ENCODE measurements at regions not wholly inside any gene's neighbourhood (a gene's known extent, or its start where the extent isn't known, plus 50 kb on each side); places are given as distances from the start of the nearest gene placed in this dataset.

DNA sequence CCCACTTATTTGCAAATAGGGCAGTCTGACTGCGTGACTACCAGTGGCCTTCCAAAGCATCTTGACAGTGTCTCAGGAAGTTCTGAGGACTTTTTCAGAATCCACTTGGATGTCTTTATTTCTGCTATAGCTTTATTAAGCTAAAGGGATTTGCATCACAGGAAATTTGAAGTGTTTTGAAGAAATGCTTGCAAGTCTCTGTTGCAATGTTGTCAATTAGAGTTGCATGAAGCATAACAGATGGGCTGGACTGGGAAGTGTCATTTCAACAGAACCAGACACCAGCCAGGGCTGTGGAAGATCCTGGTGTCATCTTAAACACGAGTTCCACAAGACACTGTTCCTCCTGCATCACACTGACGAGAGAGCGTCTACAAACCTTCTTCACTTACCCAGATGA lies 224.5 kb downstream of the EN1 start:
- no peak for DNase-seq (ENCODE audit: low read depth)
- TF ChIP-seq, protein P1, sequence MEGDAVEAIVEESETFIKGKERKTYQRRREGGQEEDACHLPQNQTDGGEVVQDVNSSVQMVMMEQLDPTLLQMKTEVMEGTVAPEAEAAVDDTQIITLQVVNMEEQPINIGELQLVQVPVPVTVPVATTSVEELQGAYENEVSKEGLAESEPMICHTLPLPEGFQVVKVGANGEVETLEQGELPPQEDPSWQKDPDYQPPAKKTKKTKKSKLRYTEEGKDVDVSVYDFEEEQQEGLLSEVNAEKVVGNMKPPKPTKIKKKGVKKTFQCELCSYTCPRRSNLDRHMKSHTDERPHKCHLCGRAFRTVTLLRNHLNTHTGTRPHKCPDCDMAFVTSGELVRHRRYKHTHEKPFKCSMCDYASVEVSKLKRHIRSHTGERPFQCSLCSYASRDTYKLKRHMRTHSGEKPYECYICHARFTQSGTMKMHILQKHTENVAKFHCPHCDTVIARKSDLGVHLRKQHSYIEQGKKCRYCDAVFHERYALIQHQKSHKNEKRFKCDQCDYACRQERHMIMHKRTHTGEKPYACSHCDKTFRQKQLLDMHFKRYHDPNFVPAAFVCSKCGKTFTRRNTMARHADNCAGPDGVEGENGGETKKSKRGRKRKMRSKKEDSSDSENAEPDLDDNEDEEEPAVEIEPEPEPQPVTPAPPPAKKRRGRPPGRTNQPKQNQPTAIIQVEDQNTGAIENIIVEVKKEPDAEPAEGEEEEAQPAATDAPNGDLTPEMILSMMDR (conservative IDR thresholded peaks at IDR 0.05; ENCODE audit: control insufficient read depth, insufficient read depth, low read depth, low read length) = no peak
- H3K4me3 ChIP-seq (ENCODE audit: control insufficient read depth, low read depth, low read length) = no peak overlapping the region

DNA sequence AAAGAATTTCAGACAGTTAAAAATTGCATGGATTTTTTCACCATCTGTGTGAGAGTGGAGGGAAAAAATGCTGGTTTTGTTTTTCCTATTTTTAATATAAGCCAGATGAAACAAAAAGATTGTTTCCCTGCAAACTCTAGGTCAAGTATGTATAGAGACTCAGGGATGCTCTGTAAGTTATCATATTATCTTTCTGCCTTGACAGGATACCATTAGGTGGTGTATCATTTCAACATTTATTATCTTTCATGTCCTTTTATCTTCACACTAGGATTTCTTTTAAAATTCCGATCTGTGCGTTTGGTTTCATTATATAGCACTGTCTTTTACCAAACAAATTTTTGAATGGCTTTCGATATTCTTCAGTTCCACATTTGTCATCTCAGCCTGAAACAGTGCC lies 225.3 kb downstream of the EN1 start:
- TF ChIP-seq, protein P1 (conservative IDR thresholded peaks at IDR 0.05; ENCODE audit: control insufficient read depth, insufficient read depth, low read depth, low read length) = no peak
- no peak overlapping the region for H3K4me3 ChIP-seq (ENCODE audit: control insufficient read depth, low read depth, low read length)
- no peak for DNase-seq (ENCODE audit: low read depth)

DNA sequence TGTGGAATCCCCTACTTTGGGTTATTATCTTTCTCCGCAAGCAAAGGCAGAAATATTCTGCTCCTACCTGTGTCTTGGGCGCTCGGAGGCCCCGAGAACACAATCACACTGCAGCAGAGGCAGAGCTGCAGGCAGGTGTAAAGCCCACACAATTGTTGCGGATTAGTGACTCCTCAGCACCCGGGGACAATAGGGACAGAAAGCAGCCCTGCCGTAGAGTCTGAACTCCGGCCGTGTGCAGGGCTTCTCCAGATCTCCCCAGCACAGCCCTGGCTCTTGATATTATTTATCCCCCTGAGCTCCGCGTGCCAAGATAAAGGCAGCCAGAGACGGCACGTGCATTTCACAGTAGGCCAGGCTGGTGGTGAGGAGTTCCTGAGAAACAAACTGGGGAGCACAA lies 229.2 kb downstream of the EN1 start:
- no peak overlapping the region for H3K4me3 ChIP-seq (ENCODE audit: control insufficient read depth, low read depth, low read length)
- no peak for DNase-seq (ENCODE audit: low read depth)
- TF ChIP-seq, protein P1 (conservative IDR thresholded peaks at IDR 0.05; ENCODE audit: control insufficient read depth, insufficient read depth, low read depth, low read length) = no peak

DNA sequence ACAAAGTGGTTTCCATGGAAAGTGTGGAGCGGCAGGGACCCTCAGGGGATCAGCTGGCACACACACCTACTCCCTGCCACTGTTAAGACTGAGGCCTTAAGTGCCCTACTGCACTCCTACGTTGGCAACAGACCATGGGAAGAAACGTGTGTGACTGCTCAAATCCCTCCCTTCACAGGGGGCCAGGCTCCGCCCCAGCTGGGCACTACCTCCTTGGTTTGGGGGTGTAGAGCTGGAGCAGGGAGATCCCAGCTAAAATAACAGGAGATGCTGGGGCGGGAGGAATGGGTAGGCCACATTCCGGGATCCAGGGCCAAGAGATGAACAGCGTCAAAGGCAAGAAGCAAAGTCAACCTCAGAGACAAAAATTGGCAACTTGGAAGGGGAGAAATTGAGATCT lies 231.0 kb downstream of the EN1 start:
- DNase-seq (ENCODE audit: low read depth) = no peak
- no peak overlapping the region for H3K4me3 ChIP-seq (ENCODE audit: control insufficient read depth, low read depth, low read length)
- TF ChIP-seq, protein P1 (conservative IDR thresholded peaks at IDR 0.05; ENCODE audit: control insufficient read depth, insufficient read depth, low read depth, low read length) = no peak

DNA sequence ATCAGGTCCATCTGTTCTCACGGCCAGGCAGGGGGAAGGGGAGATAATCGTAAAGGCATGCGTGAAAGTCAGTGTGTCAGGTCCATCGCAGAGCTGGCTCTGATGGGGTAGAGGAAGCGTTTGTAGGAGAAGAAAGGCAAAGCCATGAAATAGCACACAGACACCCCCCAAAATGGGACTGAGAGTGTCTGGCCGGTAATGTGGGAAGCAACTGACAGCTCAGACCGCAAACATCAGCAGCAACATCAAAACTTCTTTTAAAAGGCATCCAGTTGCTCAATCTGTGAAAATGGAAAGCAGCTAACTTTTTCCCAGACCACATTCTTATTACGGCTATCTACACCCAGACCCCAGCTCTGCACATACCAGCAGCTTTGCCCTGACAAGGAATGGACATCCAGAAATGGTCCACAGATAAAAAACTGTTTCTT lies 232.6 kb downstream of the EN1 start:
- DNase-seq (ENCODE audit: low read depth) = peak; percentile 56
- TF ChIP-seq, protein P1 (conservative IDR thresholded peaks at IDR 0.05; ENCODE audit: control insufficient read depth, insufficient read depth, low read depth, low read length) = no peak
- no peak overlapping the region for H3K4me3 ChIP-seq (ENCODE audit: control insufficient read depth, low read depth, low read length)

DNA sequence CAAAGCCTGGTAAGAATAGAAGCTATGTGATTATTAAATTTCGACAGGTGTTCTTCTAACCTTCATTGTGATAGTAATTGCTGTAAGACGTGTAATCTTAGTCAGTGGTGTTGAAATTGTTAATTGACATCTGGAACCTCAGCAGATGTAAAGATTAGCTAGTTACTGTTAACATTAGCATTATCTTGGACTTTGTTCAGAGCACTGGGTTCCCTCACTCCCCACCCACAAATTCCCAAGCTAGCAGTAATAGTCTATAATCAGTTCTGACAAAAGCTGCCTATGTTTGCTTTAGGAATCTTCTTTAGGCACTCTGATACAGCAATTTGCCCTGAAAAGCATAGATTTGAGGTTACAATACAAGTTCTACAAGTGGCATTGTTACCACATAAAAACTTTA lies 233.7 kb downstream of the EN1 start:
- TF ChIP-seq, protein P1 (conservative IDR thresholded peaks at IDR 0.05; ENCODE audit: control insufficient read depth, insufficient read depth, low read depth, low read length) = no peak
- no peak overlapping the region for H3K4me3 ChIP-seq (ENCODE audit: control insufficient read depth, low read depth, low read length)
- no peak for DNase-seq (ENCODE audit: low read depth)

DNA sequence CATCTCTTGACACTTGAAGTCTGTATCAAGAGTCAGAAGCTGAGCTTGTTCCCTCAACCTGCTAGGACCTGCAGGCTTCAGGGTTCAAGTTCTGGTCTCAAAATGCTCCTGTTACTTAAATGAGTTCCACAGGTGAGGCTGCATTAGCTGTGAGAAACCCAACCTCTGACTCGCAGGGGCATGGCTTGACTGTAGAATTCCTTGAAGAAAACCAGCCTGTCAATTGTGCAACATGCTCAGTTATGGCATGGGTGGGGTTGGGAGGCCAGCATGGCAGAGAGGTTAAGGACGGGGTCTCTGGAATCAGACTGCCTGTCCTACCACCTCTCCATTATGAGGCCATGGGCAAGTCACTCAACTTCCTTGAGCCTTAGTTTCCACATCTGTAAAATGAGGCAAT lies 235.8 kb downstream of the EN1 start:
- DNase-seq (ENCODE audit: low read depth) = no peak
- no peak overlapping the region for H3K4me3 ChIP-seq (ENCODE audit: control insufficient read depth, low read depth, low read length)
- TF ChIP-seq, protein P1 (conservative IDR thresholded peaks at IDR 0.05; ENCODE audit: control insufficient read depth, insufficient read depth, low read depth, low read length) = no peak

Measured in fibroblast of mammary gland (primary cell).